ENCODE measurements at regions not wholly inside any gene's neighbourhood (a gene's known extent, or its start where the extent isn't known, plus 50 kb on each side); places are given as distances from the start of the nearest gene placed in this dataset.

- no peak for TF ChIP-seq POLR2A (IDR thresholded peaks at IDR 0.05; ENCODE audit: low read length)
- no peak for TF ChIP-seq GATA1 (IDR thresholded peaks at IDR 0.05; ENCODE audit: low read depth, low read length)
Observed at GRCh38 chr1:232878086-232878485, 72.3 kb upstream of the NTPCR start.
